ENCODE measurements at regions not wholly inside any gene's neighbourhood (a gene's known extent, or its start where the extent isn't known, plus 50 kb on each side); places are given as distances from the start of the nearest gene placed in this dataset.

- no peak overlapping the region for H3K4me3 Mint-ChIP-seq
- H3K4me1 Mint-ChIP-seq (ENCODE audit: low read depth): no peaks in the 10 kb centered on the region
- TF ChIP-seq CTCF (IDR thresholded peaks at IDR 0.05): no peak
- no peak overlapping the region for H3K27ac Mint-ChIP-seq
- peaks cover 10% of the 10 kb centered on the region; the same call in 1 of the 2 replicates for H3K27me3 Mint-ChIP-seq (ENCODE audit: insufficient read depth)
- DNase-seq: no peak
- H3K36me3 Mint-ChIP-seq (ENCODE audit: low read depth): no peaks in the 10 kb centered on the region
- no peaks in the 10 kb centered on the region for H3K9me3 Mint-ChIP-seq
Observed at GRCh38 chr2:236760246-236760645, 190.6 kb downstream of the ACKR3 start.

GRCh38 chr2:236761358-236761757 lies 191.7 kb downstream of the ACKR3 start:
- Mint-ChIP-seq H3K4me1 (ENCODE audit: low read depth) (no peaks in the 10 kb centered on the region), H3K4me3 (no peak overlapping the region), H3K36me3 (ENCODE audit: low read depth) (no peaks in the 10 kb centered on the region), H3K27ac (no peak overlapping the region), H3K27me3 (ENCODE audit: insufficient read depth) (peaks cover 10% of the 10 kb centered on the region; the same call in 1 of the 2 replicates), H3K9me3 (0 out of 2 replicates have a peak, but pooled peaks cover under 1% of the 10 kb centered on the region)
- no peak for TF ChIP-seq CTCF (IDR thresholded peaks at IDR 0.05)
- no peak for DNase-seq

GRCh38 chr2:236762628-236763027 lies 193.0 kb downstream of the ACKR3 start:
- 0 out of 2 replicates have a peak, but pooled peaks cover 5% of the 10 kb centered on the region for H3K36me3 Mint-ChIP-seq (ENCODE audit: low read depth)
- peaks cover 11% of the 10 kb centered on the region; the same call in 1 of the 2 replicates for H3K9me3 Mint-ChIP-seq
- DNase-seq: no peak
- no peaks in the 10 kb centered on the region for H3K4me1 Mint-ChIP-seq (ENCODE audit: low read depth)
- no peak overlapping the region for H3K27ac Mint-ChIP-seq
- TF ChIP-seq CTCF (IDR thresholded peaks at IDR 0.05): no peak
- H3K4me3 Mint-ChIP-seq: no peak overlapping the region
- H3K27me3 Mint-ChIP-seq (ENCODE audit: insufficient read depth): peaks cover 10% of the 10 kb centered on the region; the same call in 1 of the 2 replicates

- no peak for DNase-seq
- peaks cover 11% of the 10 kb centered on the region; the same call in 1 of the 2 replicates for H3K9me3 Mint-ChIP-seq
- H3K4me3 Mint-ChIP-seq: no peak overlapping the region
- 0 out of 2 replicates have a peak, but pooled peaks cover 5% of the 10 kb centered on the region for H3K36me3 Mint-ChIP-seq (ENCODE audit: low read depth)
- H3K27me3 Mint-ChIP-seq (ENCODE audit: insufficient read depth): peaks cover 10% of the 10 kb centered on the region; the same call in 1 of the 2 replicates
- no peak for TF ChIP-seq CTCF (IDR thresholded peaks at IDR 0.05)
- peaks cover 9% of the 10 kb centered on the region for H3K4me1 Mint-ChIP-seq (ENCODE audit: low read depth)
- no peak overlapping the region for H3K27ac Mint-ChIP-seq
Observed at GRCh38 chr2:236763857-236764256, 194.2 kb downstream of the ACKR3 start.

DNA sequence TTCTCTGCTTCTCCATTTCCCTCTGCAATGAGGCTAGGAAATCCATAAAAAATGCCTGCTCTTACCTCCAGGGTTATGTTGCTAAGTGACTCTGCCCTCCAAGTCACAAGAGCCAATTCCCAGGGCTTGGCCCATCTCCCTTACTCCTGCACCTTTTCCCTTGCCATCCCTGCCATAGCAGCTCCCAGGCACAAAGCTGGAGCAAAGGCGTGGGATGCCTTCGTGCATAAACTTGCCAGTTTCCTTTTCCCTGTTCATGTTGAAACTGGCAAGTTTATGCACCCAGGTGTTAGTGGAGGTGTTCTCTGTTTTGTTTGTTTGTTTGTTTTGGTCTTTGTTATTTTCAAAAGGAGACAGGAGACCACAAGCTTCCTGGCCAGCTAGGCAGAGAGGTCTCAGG lies 195.1 kb downstream of the ACKR3 start:
- no peak overlapping the region for H3K27ac Mint-ChIP-seq
- H3K36me3 Mint-ChIP-seq (ENCODE audit: low read depth): 0 out of 2 replicates have a peak, but pooled peaks cover 5% of the 10 kb centered on the region
- peaks cover 18% of the 10 kb centered on the region for H3K4me1 Mint-ChIP-seq (ENCODE audit: low read depth)
- H3K9me3 Mint-ChIP-seq: peaks cover 15% of the 10 kb centered on the region; the same call in 1 of the 2 replicates
- H3K4me3 Mint-ChIP-seq: no peak overlapping the region
- TF ChIP-seq CTCF (IDR thresholded peaks at IDR 0.05): no peak
- peaks cover 5% of the 10 kb centered on the region; the same call in 1 of the 2 replicates for H3K27me3 Mint-ChIP-seq (ENCODE audit: insufficient read depth)
- no peak for DNase-seq

Data from HFFc6 (cell line).